NCI-H1092 (cell line): ENCODE measurements at regions not wholly inside any gene's neighbourhood (a gene's known extent, or its start where the extent isn't known, plus 50 kb on each side); places are given as distances from the start of the nearest gene placed in this dataset.
A peak's percentile ranks its signal among the peaks of the same experiment; 100 is the strongest.
"Not testable (repeated sequence)": the region's sequence is repeated elsewhere in the genome, so short reads cannot be mapped to it uniquely, and the experiment has no call there.

Source experiments
- DNase-seq: peaks from one replicate; lab custom pipeline; 2025; lab: John Stamatoyannopoulos, UW

GRCh38 chr1:176396604-176397395 is 66.2 kb upstream of the PAPPA2 start:
- DNase-seq, result not testable (repeated sequence)

- no peak for DNase-seq
These were observed 71.4 kb upstream of the PAPPA2 start for GRCh38 chr1:176391621-176392020.

GRCh38 chr1:176384841-176385240 is 78.1 kb upstream of the PAPPA2 start:
- no peak for DNase-seq

- no peak for DNase-seq
These were observed 80.8 kb upstream of the PAPPA2 start for GRCh38 chr1:176382163-176382562.

GRCh38 chr1:176379626-176380339 is 83.2 kb upstream of the PAPPA2 start:
- DNase-seq, result no peak

GRCh38 chr1:176374967-176375569 is 87.9 kb upstream of the PAPPA2 start:
- DNase-seq, result peak; percentile 62

- no peak for DNase-seq
These were observed 98.6 kb upstream of the PAPPA2 start for GRCh38 chr1:176364236-176364905.

GRCh38 chr1:176349135-176349715 is 113.8 kb upstream of the PAPPA2 start:
- not testable (repeated sequence) for DNase-seq

GRCh38 chr1:176341656-176342055 is 121.3 kb upstream of the PAPPA2 start:
- DNase-seq, result no peak

- DNase-seq, result no peak
These were observed 124.1 kb upstream of the PAPPA2 start for GRCh38 chr1:176338877-176339276.

GRCh38 chr1:176330782-176331181 is 123.7 kb upstream of the COP1 start:
- no peak for DNase-seq

GRCh38 chr1:176325664-176326063 is 118.6 kb upstream of the COP1 start:
- DNase-seq, result no peak

- no peak for DNase-seq
These were observed 116.4 kb upstream of the COP1 start for GRCh38 chr1:176323472-176323871.

GRCh38 chr1:176315519-176316220 is 108.6 kb upstream of the COP1 start:
- no peak for DNase-seq

- DNase-seq, result not testable (repeated sequence)
These were observed 89.5 kb upstream of the COP1 start for GRCh38 chr1:176296602-176297001.

GRCh38 chr1:176285996-176286395 is 78.9 kb upstream of the COP1 start:
- DNase-seq, result no peak

GRCh38 chr1:176271572-176271971 is 64.5 kb upstream of the COP1 start:
- DNase-seq, result no peak
